ENCODE measurements at regions not wholly inside any gene's neighbourhood (a gene's known extent, or its start where the extent isn't known, plus 50 kb on each side); places are given as distances from the start of the nearest gene placed in this dataset.
A peak's percentile ranks its signal among the peaks of the same experiment; 100 is the strongest.

- FAIRE-seq, result no peak
- Histone ChIP-seq H3K9ac (ENCODE audit: insufficient read depth in 1 of 2, low read depth in 2 of 2, low read length in 2 of 2) (no peak overlapping the region), H3K27ac (ENCODE audit: extremely low read depth, low read depth, low read length) (no peak overlapping the region), H3K4me2 (ENCODE audit: insufficient read depth, low read length) (peak overlapping the region; percentile 50), H3K27me3 (ENCODE audit: control insufficient read depth in 2 of 2, insufficient read depth in 2 of 2, low read length in 2 of 2) (peaks cover 45 to 81% of the 10 kb centered on the region in 2 experiments), H3K36me3 (ENCODE audit: control insufficient read depth, insufficient read depth, low read length) (no peaks in the 10 kb centered on the region), H3K9me1 (ENCODE audit: control insufficient read depth, insufficient read depth, low read length) (peaks cover 3% of the 10 kb centered on the region), H3K4me3 (no peak overlapping the region), H3K4me1 (replicated peaks in 1 of 2; ENCODE audit: control insufficient read depth in 2 of 2, insufficient read depth in 2 of 2, low read length in 2 of 2) (peaks cover 0 to 6% of the 10 kb centered on the region in 2 experiments; a peak in 2 of 5 replicates), H4K20me1 (replicated peaks; ENCODE audit: control insufficient read depth, insufficient read depth, low read length) (no peaks in the 10 kb centered on the region; the same call in 1 of the 2 replicates), H3K9me3 (replicated peaks; ENCODE audit: control insufficient read depth, insufficient read depth, low read depth, low read length) (no peaks in the 10 kb centered on the region), H3K79me2 (ENCODE audit: control insufficient read depth, insufficient read depth, low read length) (no peaks in the 10 kb centered on the region), H2AFZ (ENCODE audit: low read depth, low read length) (no peak overlapping the region)
- ChIA-PET CTCF (ENCODE audit: low intra/inter-chr PET ratio) (no interaction called here), POLR2A (interaction anchor here (0.6 to 1.2 kb wide), 4 partner anchors 8 to 951 kb away, joined by 3 to 8 read pairs (median 4); no protein-coding TSS in a partner anchor)
- no TSS peak for BruUV-seq (replicated peaks)
- peak; percentile 37 for ATAC-seq
- in situ Hi-C loops (cut with MboI), result no loop called here
- intact Hi-C loops (cut with micrococcal nuclease), result no loop called here
- 5% methylated on average over 21 of the region's 21 CpGs for WGBS (ENCODE audit: insufficient coverage, low coverage, missing lambda C conversion rate)
- DNase-seq (ENCODE audit: extremely low read depth in 1 of 4, low spot score in 3 of 4), result peak in 1 of 4 experiments; percentile 22
- TF ChIP-seq JUN (IDR thresholded peaks at IDR 0.05; ENCODE audit: borderline replicate concordance, low read depth, low read length) (0 out of 2 replicates have a peak, but pooled peaks have one; percentile 15), JUN (CRISPR knock-in tag; IDR thresholded peaks at IDR 0.05; ENCODE audit: borderline replicate concordance) (no peak), CREB1 (IDR thresholded peaks at IDR 0.05) (no peak), CREB1 (CRISPR knock-in tag; IDR thresholded peaks at IDR 0.05) (peak; percentile 37; the same call in 1 of the 2 replicates), SMARCA4 (IDR thresholded peaks at IDR 0.05) (peak; percentile 45; the same call in 1 of the 2 replicates), FOSL1 (tag; conservative IDR thresholded peaks at IDR 0.05) (peak; percentile 97), DPF2 (IDR thresholded peaks at IDR 0.05) (0 out of 2 replicates have a peak, but pooled peaks have one; percentile 28), ARID1B (IDR thresholded peaks at IDR 0.05) (peak; percentile 28; the same call in 1 of the 2 replicates), UBTF (IDR thresholded peaks at IDR 0.05; ENCODE audit: borderline replicate concordance in 1 of 2, low read depth in 2 of 2, low read length in 2 of 2) (no peak), JUND (IDR thresholded peaks at IDR 0.05; ENCODE audit: borderline replicate concordance, low read depth, low read length) (peak; percentile 72), JUND (tag; IDR thresholded peaks at IDR 0.05; ENCODE audit: borderline replicate concordance, low read depth, low read length) (peak; percentile 90; the same call in 2 of the 3 replicates), ZNF518B (CRISPR knock-in tag; IDR thresholded peaks at IDR 0.05) (no peak), TSC22D4 (tag; IDR thresholded peaks at IDR 0.05) (no peak), CTCF (IDR thresholded peaks at IDR 0.05 in 2 of 3, conservative IDR thresholded peaks at IDR 0.05 in 1 of 3; ENCODE audit: insufficient read depth in 2 of 3, low read depth in 1 of 3, low read length in 3 of 3) (0 out of 6 replicates have a peak, but pooled peaks of 1 of the 3 experiments have one; percentile 6)
Observed at GRCh38 chr6:4351520-4352321, 216.3 kb upstream of the ECI2 start.

All from K562 (cell line).